ENCODE measurements at regions not wholly inside any gene's neighbourhood (a gene's known extent, or its start where the extent isn't known, plus 50 kb on each side); places are given as distances from the start of the nearest gene placed in this dataset.
"Not testable (repeated sequence)": the region's sequence is repeated elsewhere in the genome, so short reads cannot be mapped to it uniquely, and the experiment has no call there.

DNA sequence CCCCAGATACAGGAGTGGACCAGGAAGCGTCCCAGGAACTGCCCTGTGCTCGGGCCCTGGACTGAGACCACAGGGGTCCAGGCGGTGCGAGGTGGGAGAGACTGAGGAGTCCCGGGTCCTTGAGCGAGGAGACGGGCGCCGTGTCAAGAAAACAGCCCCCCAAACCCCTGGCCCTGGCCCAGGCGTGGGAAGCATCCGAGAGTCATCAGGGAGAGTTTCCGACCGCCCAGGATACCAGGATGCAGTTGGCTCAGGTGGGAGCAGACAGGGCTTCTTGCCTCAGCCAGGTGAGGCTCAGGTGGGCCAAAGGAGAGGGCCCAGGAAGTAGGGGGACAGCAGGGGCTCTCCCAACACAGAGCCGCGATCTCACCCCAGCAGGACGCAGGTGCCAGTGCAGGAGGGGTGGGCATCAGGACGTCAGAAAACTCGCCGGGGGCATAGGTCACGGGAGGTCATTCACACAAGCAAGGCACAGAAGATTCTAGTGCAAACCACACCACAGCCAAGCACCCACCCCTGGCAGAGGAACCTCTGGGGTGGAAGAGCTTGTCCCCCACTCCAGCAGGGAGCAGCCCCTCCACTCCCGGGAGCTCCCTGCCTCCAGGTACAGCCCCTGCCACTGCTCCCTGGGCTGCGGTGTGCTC is 102.5 kb upstream of the EIF5 start:
- TF ChIP-seq POLR2A (IDR thresholded peaks at IDR 0.05; ENCODE audit: low read length): no peak
- TF ChIP-seq GATA1 (IDR thresholded peaks at IDR 0.05; ENCODE audit: low read depth, low read length): no peak

DNA sequence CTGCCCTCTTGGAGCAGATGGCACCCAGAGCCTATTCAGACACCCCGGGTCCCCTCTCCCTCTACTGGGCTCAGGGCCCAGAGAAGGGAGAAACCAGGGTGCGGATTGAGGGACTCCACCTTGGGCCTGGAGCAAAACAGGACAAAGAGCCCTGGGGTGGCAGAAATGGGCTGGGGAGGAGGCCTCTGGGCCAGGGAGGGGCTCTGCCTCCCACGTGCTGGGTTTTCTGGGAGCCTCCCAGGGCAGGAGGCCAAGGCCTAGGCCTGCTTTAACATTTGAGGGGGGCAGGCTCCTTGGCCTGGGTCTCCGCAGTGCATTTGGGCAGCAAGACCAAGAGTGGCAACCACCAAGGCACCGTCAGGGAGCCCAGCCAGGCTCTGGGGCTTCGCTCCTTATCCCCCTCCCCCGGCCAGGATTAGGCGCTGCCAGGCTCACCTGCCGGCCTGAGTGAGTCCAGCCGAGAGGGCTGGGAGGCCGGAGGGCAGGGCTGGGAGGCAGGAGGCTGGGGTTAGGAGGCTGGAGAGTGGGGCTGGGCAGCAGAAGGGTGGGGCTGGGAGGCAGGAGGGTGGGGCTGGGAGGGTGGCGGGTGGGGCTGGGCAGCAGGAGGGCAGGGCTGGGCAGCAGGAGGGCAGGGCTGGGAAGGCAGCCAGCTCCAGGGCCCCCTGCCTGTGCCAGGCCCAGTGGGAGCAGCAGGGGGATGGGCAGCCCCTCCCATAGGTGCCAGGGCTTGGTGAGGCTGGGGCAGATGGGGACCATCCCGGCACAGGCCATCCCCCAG is 101.8 kb upstream of the EIF5 start:
- no peak for TF ChIP-seq GATA1 (IDR thresholded peaks at IDR 0.05; ENCODE audit: low read depth, low read length)
- no peak for TF ChIP-seq POLR2A (IDR thresholded peaks at IDR 0.05; ENCODE audit: low read length)

More for the DNA sequence above, 102.5 kb upstream of the EIF5 start:
- no peak for DNase-seq

DNA sequence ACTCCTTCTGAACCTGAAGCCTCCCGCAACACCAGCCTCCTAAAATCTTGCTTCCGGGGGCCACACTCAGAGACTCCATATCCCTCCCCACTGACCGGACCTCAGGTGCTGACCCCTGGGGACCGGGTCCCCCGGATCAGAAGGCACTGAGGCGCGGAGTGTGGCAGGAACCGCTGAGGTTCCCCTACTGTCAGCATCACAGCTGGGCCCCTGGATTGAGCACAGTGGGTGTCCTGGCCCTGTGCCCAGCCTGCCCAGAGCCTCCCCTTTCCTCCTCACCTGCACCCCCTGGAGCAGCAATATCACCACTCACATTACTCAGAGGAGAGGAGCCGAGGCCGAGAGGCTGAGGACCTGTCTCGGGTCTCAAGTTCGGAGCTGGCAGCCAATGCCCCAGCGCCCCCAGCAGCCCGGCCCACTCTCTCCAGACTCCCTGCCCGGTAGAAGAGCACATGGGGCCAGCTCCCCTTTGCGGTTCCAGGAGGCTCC is 101.2 kb upstream of the EIF5 start:
- TF ChIP-seq POLR2A (IDR thresholded peaks at IDR 0.05; ENCODE audit: low read length) (no peak), GATA1 (IDR thresholded peaks at IDR 0.05; ENCODE audit: low read depth, low read length) (no peak)
- no peak for DNase-seq

More for the DNA sequence above, 101.8 kb upstream of the EIF5 start:
- no peak for DNase-seq

DNA sequence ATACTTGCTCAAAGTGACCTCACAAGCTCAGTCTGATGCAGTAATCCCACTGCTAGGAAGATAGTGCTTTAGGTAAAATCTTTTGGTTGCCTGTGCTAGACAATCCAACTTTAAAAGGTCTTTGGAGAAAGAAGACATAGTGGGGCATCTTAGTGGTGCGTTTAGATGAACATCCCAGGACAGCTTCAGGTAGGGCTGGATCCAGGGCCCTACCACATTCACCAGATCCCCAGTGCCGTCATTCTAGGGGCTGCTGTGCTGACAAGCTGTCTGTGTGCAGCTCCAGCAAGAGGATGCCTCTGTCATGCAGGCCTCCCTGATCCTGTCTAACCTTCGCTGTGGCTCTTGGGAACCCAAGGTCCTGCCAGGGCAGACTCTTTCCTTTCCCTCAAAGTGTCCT is 100.7 kb upstream of the EIF5 start:
- DNase-seq: no peak
- no peak for TF ChIP-seq GATA1 (IDR thresholded peaks at IDR 0.05; ENCODE audit: low read depth, low read length)

DNA sequence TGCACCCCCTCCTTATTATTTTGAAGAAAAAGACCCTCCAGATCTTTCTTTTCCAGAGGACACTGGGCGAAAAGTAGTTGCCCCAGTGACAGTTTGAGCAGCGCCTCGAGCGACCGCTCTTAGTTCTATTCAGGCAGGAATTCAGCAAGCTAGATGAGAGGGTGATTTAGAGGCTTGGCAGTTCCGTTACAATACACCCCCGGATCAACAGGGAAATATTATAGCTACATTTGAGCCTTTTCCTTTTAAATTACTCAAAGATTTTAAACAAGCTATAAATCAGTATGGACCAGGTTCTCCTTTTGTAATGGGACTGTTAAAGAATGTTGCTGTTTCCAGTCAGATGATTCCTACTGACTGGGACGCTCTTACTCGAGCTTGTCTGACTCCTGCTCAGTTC is 99.2 kb upstream of the EIF5 start:
- DNase-seq: not testable (repeated sequence)

DNA sequence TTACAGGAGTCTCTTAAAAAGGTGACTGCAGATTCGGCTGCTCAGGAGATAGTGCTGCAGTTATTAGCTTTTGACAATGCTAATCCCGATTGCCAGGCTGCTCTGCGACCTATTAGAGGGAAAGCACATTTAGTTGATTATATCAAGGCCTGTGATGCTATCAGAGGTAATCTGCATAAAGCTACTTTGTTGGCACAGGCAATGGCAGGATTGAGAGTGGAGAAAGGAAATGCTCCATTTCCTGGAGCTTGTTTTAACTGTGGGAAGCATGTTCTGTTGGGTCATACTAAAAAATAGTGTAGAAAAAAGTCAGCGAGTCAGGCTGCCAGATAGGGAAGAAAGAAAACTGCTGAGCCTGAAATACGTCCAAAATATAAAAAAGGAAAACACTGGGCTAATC is 98.5 kb upstream of the EIF5 start:
- DNase-seq: not testable (repeated sequence)

DNA sequence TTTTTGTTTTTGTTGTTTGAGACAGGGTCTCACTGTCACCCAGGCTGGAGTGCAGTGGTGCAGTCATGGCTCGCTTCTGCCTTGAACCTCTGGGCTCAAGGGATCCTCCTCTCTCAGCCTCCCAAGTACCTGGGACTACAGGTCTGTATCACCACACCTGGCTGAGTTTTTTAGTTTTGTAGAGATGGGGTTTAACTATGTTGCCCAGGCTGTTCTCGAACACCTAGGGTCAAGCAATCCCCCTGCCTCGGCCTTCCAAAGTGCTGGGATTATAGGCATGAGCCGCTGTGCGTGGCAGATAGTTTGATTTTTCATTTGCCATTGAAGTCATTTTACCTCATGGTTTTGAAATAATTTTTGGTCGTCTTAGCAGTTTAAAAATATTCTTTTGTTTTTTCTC is 94.3 kb upstream of the EIF5 start:
- DNase-seq: no peak
- TF ChIP-seq POLR2A (IDR thresholded peaks at IDR 0.05; ENCODE audit: low read length): no peak
- TF ChIP-seq GATA1 (IDR thresholded peaks at IDR 0.05; ENCODE audit: low read depth, low read length): no peak

DNA sequence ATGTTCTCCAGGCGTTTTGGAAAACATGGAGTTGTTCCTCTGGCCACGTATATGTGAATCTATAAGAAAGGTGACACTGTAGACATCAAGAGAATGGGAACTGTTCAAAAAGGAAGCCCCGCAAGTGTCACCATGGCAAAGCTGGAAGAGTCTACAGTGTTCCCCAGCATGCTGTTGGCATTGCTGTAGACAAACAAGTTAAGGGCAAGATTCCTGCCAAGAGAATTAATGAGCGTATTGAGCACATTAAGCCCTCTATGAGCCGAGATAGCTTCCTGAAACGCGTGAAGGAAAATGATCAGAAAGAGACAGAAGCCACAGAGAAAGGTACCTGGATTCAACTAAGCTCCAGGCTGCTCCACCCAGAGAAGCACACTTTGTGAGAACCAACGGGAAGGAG is 92.5 kb upstream of the EIF5 start:
- no peak for DNase-seq
- TF ChIP-seq GATA1 (IDR thresholded peaks at IDR 0.05; ENCODE audit: low read depth, low read length): no peak
- TF ChIP-seq POLR2A (IDR thresholded peaks at IDR 0.05; ENCODE audit: low read length): no peak

- no peak for DNase-seq
- no peak for TF ChIP-seq POLR2A (IDR thresholded peaks at IDR 0.05; ENCODE audit: low read length)
- TF ChIP-seq GATA1 (IDR thresholded peaks at IDR 0.05; ENCODE audit: low read depth, low read length): no peak
These were observed 90.0 kb upstream of the EIF5 start for GRCh38 chr14:103243764-103244737.

DNA sequence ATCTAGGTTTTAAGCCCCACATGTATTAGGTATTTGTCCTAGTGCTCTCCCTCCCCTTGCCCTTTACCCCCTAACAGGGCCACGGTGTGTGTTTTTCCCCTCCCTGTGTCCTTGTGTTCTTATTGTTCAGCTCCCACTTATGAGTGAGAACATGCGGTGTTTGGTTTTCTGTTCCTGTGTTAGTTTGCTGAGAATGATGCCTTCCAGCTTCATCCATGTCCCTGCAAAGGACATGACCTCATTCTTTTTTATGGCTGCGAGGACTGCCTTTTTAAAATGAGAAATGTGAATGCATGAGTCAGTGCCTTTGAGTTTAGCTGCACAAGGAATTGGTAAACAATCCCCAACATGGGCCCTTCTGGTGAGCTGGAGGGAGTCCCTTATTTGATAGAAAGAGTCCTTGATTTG is 88.4 kb upstream of the EIF5 start:
- not testable (repeated sequence) for DNase-seq

DNA sequence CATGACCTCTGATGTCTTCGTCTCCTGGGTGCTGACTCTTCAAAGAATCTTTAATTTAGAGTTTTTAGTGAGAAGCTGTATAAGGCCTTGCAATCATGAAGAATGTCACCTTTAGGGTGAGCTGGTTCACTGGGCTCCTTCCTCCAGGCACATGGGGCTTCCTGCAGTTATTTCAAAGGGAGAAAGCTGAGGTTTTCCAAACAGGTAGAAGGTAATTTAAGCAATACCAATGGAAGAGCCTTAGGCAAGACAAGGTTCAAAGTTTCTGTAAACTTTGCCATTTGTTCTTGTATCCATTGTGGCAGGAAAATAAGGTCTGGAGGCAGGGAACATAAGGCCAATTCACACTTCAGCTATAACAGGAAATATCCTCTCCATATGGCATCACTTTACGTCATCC is 88.0 kb upstream of the EIF5 start:
- TF ChIP-seq POLR2A (IDR thresholded peaks at IDR 0.05; ENCODE audit: low read length): no peak
- no peak for TF ChIP-seq GATA1 (IDR thresholded peaks at IDR 0.05; ENCODE audit: low read depth, low read length)
- no peak for DNase-seq

DNA sequence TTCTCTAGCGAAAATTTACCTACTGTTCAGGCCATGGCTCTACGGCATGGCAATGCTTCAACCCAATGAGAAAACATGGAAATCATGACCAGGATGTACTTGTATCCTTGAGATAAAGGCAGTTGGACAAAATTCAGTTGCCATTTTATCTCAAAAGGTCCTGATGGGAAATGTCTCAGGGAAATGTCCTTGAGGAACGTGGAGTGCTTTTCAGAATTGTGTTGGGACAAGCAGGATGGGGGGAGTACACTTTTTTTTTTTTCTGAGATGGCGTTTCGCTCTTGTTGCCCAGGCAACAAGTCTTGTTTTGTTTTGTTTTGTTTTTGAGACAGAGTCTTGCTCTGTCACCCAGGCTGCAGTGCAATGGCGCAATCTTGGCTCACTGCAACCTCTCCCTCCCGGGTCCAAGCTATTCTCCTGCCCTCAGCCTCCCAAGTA is 86.8 kb upstream of the EIF5 start:
- no peak for DNase-seq
- TF ChIP-seq GATA1 (IDR thresholded peaks at IDR 0.05; ENCODE audit: low read depth, low read length) (no peak), POLR2A (IDR thresholded peaks at IDR 0.05; ENCODE audit: low read length) (no peak)

DNA sequence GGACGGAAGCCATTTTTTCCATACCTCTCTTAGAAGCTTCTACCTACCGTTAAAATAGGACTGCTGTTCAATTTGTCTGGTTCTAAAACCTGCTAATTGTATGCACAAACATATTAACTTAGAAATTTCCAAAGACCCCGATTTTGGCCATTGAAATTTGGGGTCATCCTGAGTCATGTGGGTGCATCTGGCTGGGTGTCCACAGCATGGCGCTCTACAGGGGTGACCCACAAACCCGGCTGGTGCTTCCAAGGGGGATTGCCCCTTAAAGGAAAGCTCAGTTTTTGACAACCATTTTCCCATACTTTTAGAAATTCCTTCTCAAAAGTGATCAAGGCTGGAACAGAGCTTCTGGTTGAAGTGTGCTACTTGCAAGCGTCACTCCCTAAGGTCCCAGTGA is 83.9 kb upstream of the EIF5 start:
- TF ChIP-seq POLR2A (IDR thresholded peaks at IDR 0.05; ENCODE audit: low read length): no peak
- no peak for TF ChIP-seq GATA1 (IDR thresholded peaks at IDR 0.05; ENCODE audit: low read depth, low read length)
- no peak for DNase-seq

DNA sequence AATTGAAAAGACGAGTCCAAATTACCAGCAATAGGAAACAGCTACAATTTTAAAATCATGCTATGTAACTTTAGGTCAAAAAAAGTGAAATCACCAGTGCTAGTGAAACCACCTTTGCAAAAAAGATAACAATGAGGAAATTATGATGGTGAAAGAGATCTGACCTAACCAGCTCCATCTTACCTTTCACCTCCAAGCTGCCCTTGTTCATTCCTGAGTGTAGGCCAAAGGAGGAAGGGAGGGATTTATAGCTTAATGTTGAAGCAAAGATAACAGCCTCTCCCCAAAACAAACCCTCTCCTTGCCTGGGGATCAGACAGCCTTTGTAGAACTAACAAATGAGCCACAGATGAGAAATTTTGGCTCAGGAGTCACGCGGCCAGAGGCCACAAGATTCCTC is 83.2 kb upstream of the EIF5 start:
- no peak for DNase-seq
- TF ChIP-seq POLR2A (IDR thresholded peaks at IDR 0.05; ENCODE audit: low read length) (no peak), GATA1 (IDR thresholded peaks at IDR 0.05; ENCODE audit: low read depth, low read length) (no peak)

Data from erythroblast (primary cell).